OCI-LY3 (cell line): ENCODE measurements at regions not wholly inside any gene's neighbourhood (a gene's known extent, or its start where the extent isn't known, plus 50 kb on each side); places are given as distances from the start of the nearest gene placed in this dataset.
A peak's percentile ranks its signal among the peaks of the same experiment; 100 is the strongest.

Experiments
- H2AFZ ChIP-seq: fragments of 200-600, 300-600 bp; shearing (Covaris generic); 2 replicates; pipeline ENCODE4 v1.6.0; 2014; ENCODE audit warnings: antibody characterized with exemption, low read depth, low read length
- H3K27ac ChIP-seq: fragments of 200-600, 300-600 bp; sonication (generic); 2 replicates; pipeline ENCODE4 v1.5.1; 2014; ENCODE audit warnings: mild to moderate bottlenecking, low read length, moderate library complexity, mixed read lengths
- H3K27me3 ChIP-seq: fragments of 200-600, 300-600 bp; sonication (generic); 2 replicates; pipeline ENCODE4 v1.6.1; 2014; ENCODE audit warnings: low read depth, low read length, mixed read lengths
- H3K36me3 ChIP-seq: fragments of 200-600, 300-600 bp; sonication (generic); replicated peaks from 2 replicates; pipeline ENCODE3; 2014; ENCODE audit warnings: low read depth, low read length, mixed read lengths
- H3K4me1 ChIP-seq: fragments of 300-600, 200-600 bp; sonication (generic); 2 replicates; pipeline ENCODE4 v1.6.1; 2014; ENCODE audit warnings: low read length, mixed read lengths
- H3K4me2 ChIP-seq: fragments of 200-600, 300-600 bp; sonication (generic); 2 replicates; pipeline ENCODE4 v1.6.1; 2014; ENCODE audit warnings: low read length, mixed read lengths
- H3K4me3 ChIP-seq: fragments of 300-600, 200-600 bp; sonication (generic); 2 replicates; pipeline ENCODE4 v1.5.1; 2014; ENCODE audit warnings: antibody characterized with exemption, mild to moderate bottlenecking, low read length, moderate library complexity
- H3K79me2 ChIP-seq: fragments of 300-600, 200-600 bp; shearing (Covaris generic); 2 replicates; pipeline ENCODE4 v1.6.1; 2014; ENCODE audit warnings: mild to moderate bottlenecking, low read length, mixed read lengths
- H3K9ac ChIP-seq: fragments of 300-600, 200-600 bp; shearing (Covaris generic); 2 replicates; pipeline ENCODE4 v1.6.0; 2014; ENCODE audit warnings: mild to moderate bottlenecking, low read length, moderate library complexity
- H3K9me3 ChIP-seq: fragments of 200-600, 300-600 bp; shearing (Covaris generic); 2 replicates; pipeline ENCODE4 v1.6.1; 2014; ENCODE audit warnings: low read length, mixed read lengths; ENCODE audit not compliant: insufficient read depth
- H4K20me1 ChIP-seq: fragments of 200-600, 300-600 bp; sonication (generic); 2 replicates; pipeline ENCODE4 v1.6.1; 2016; ENCODE audit warnings: low read length, mixed read lengths; ENCODE audit not compliant: insufficient read depth
- EZH2phosphoT487 ChIP-seq: fragments of 200-600 bp; shearing (Covaris generic); IDR thresholded peaks from 2 replicates; pipeline ENCODE4 v1.6.1; 2018; ENCODE audit warnings: antibody characterized with exemption, mixed run types, low read depth
- TF ChIP-seq, protein P1 (sequence below): fragments of 200-600, 300-600 bp; sonication (generic); IDR thresholded peaks from 2 replicates; pipeline ENCODE4 v1.5.1; 2014; ENCODE audit warnings: antibody characterized with exemption, low read length, low read depth

GRCh38 chr15:56831467-56832005 is 86.9 kb upstream of the TCF12 start:
- no peak for TF ChIP-seq EZH2phosphoT487
- TF ChIP-seq, protein P1, sequence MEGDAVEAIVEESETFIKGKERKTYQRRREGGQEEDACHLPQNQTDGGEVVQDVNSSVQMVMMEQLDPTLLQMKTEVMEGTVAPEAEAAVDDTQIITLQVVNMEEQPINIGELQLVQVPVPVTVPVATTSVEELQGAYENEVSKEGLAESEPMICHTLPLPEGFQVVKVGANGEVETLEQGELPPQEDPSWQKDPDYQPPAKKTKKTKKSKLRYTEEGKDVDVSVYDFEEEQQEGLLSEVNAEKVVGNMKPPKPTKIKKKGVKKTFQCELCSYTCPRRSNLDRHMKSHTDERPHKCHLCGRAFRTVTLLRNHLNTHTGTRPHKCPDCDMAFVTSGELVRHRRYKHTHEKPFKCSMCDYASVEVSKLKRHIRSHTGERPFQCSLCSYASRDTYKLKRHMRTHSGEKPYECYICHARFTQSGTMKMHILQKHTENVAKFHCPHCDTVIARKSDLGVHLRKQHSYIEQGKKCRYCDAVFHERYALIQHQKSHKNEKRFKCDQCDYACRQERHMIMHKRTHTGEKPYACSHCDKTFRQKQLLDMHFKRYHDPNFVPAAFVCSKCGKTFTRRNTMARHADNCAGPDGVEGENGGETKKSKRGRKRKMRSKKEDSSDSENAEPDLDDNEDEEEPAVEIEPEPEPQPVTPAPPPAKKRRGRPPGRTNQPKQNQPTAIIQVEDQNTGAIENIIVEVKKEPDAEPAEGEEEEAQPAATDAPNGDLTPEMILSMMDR: no peak
- no peak overlapping the region for H2AFZ ChIP-seq
- H3K9ac ChIP-seq: no peak overlapping the region

GRCh38 chr15:56824175-56824574 is 90.9 kb upstream of the ZNF280D start:
- H3K4me1 ChIP-seq: peaks cover 12% of the 10 kb centered on the region
- no peak overlapping the region for H3K4me2 ChIP-seq
- no peaks in the 10 kb centered on the region for H4K20me1 ChIP-seq
- H3K9me3 ChIP-seq: no peaks in the 10 kb centered on the region
- H3K4me3 ChIP-seq: no peak overlapping the region
- H3K36me3 ChIP-seq: no peaks in the 10 kb centered on the region
- H3K27ac ChIP-seq: no peak overlapping the region
- H3K9ac ChIP-seq: no peak overlapping the region
- H2AFZ ChIP-seq: no peak overlapping the region
- no peaks in the 10 kb centered on the region for H3K27me3 ChIP-seq
- no peaks in the 10 kb centered on the region for H3K79me2 ChIP-seq
- TF ChIP-seq EZH2phosphoT487: no peak
- TF ChIP-seq, protein P1: no peak

More at GRCh38 chr15:56831467-56832005, 86.9 kb upstream of the TCF12 start:
- no peaks in the 10 kb centered on the region for H3K27me3 ChIP-seq
- no peaks in the 10 kb centered on the region for H3K79me2 ChIP-seq
- H3K4me3 ChIP-seq: no peak overlapping the region
- no peaks in the 10 kb centered on the region for H3K9me3 ChIP-seq
- no peak overlapping the region for H3K27ac ChIP-seq
- H3K4me1 ChIP-seq: peaks cover 11% of the 10 kb centered on the region
- H4K20me1 ChIP-seq: no peaks in the 10 kb centered on the region
- H3K4me2 ChIP-seq: no peak overlapping the region
- no peaks in the 10 kb centered on the region for H3K36me3 ChIP-seq

- Histone ChIP-seq H2AFZ (0 out of 2 replicates have a peak overlapping the region, but pooled peaks have one; percentile 14), H3K4me3 (no peak overlapping the region), H3K9ac (no peak overlapping the region), H3K4me1 (peaks cover 12% of the 10 kb centered on the region), H3K4me2 (no peak overlapping the region), H3K27me3 (no peaks in the 10 kb centered on the region), H3K9me3 (no peaks in the 10 kb centered on the region), H4K20me1 (no peaks in the 10 kb centered on the region), H3K36me3 (no peaks in the 10 kb centered on the region), H3K27ac (no peak overlapping the region), H3K79me2 (no peaks in the 10 kb centered on the region)
- no peak for TF ChIP-seq EZH2phosphoT487
- TF ChIP-seq, protein P1: peak; percentile 72
Observed at GRCh38 chr15:56821721-56822425, 88.6 kb upstream of the ZNF280D start.

DNA sequence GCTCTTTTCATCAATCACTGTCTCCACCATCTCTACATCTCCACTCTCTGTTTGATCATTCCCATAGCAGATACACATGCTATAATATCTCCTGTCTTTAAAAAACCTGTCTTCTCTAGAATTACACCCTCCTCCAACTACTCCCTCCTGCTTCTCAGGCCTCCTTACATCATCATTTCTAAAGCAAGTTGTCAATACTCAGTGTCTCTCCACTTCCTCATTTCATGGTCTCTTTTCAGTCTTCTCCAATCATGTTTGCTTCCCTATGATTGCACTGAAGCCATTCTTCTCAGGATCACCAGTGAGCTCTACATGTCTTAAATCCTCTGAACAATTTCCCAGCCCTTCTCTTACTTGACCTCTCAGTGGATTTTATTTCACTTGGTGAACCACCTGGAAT is 87.0 kb upstream of the ZNF280D start:
- no peak overlapping the region for H3K4me3 ChIP-seq
- peak overlapping the region; percentile 24; the same call in 1 of the 2 replicates for H3K4me2 ChIP-seq
- H3K9me3 ChIP-seq: no peaks in the 10 kb centered on the region
- no peaks in the 10 kb centered on the region for H3K36me3 ChIP-seq
- H2AFZ ChIP-seq: peak overlapping the region; percentile 73
- no peak overlapping the region for H3K9ac ChIP-seq
- no peak overlapping the region for H3K27ac ChIP-seq
- no peaks in the 10 kb centered on the region for H3K27me3 ChIP-seq
- no peaks in the 10 kb centered on the region for H4K20me1 ChIP-seq
- no peaks in the 10 kb centered on the region for H3K79me2 ChIP-seq
- TF ChIP-seq EZH2phosphoT487: no peak
- TF ChIP-seq, protein P1: no peak
- peaks cover 12% of the 10 kb centered on the region for H3K4me1 ChIP-seq
